ENCODE measurements at regions not wholly inside any gene's neighbourhood (a gene's known extent, or its start where the extent isn't known, plus 50 kb on each side); places are given as distances from the start of the nearest gene placed in this dataset.
A peak's percentile ranks its signal among the peaks of the same experiment; 100 is the strongest.
"Not testable (repeated sequence)": the region's sequence is repeated elsewhere in the genome, so short reads cannot be mapped to it uniquely, and the experiment has no call there.

DNA sequence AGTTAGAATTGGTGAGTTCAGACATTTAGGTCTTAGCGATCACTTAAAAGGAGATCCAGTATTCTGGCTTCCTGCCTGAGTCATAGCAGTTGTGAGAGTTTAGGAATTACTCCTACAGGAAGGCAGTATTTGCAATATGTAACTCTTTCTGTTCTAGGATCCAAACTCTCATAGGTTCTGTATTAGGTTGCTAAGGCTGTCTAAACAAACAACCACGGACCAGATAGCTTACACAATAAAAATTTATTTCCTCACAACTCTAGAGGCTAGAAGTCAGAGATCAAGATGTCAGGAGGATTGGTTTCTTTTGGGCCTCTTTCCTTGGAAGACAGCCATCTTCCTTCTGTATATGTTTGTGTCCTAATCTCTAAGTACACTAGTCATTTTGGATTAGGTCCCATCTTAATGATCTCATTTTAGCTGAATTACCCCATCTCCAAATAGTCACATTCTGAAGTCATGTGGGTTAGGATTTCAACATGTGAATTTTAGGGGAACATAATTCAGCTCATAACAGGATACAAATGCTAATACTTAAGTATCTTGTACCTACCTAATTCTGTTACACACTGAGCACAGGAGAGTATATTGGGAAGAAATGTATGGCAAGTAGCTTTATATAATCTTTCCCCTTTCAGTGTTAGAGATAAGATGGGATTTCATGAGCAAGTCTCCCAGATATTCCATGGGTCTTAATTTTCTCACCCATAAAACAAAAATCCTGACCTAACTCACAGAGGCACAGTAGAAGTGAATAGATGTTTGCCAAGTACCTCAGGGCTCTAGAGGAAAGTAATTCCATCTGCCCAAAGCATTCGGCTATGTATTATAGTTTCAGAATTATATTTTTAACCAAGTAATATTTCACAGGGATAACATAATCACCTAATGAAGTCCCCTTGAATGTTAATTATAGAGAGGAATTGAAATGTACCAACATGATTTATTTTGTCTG lies 144.4 kb downstream of the PTBP2 start:
- DNase-seq (ENCODE audit: low spot score): peak; percentile 25

GRCh38 chr1:96872757-96873156 lies 151.2 kb downstream of the PTBP2 start:
- DNase-seq (ENCODE audit: low spot score): no peak

DNA sequence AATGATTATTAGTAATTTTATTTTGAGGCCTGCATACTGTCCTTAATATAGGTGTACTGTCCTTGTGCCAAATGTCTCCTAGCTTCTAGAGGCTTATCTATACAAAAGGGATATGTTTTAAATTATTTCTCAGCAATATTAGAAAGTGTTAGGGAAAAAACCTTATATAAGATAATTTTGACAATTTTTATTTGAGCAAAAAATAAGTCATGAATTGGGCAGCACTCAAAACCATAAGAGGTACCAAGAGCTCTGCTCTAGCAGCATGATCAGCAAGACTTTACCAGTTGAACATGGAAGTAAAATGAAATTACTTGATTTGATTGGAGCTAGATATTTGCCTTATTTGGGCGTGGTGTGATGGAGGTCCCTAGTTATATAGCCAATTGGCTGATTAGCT lies 157.1 kb downstream of the PTBP2 start:
- DNase-seq (ENCODE audit: low spot score): no peak

GRCh38 chr1:96880626-96881025 lies 159.0 kb downstream of the PTBP2 start:
- DNase-seq (ENCODE audit: low spot score): no peak

GRCh38 chr1:96882096-96882495 lies 160.5 kb downstream of the PTBP2 start:
- no peak for DNase-seq (ENCODE audit: low spot score)

DNA sequence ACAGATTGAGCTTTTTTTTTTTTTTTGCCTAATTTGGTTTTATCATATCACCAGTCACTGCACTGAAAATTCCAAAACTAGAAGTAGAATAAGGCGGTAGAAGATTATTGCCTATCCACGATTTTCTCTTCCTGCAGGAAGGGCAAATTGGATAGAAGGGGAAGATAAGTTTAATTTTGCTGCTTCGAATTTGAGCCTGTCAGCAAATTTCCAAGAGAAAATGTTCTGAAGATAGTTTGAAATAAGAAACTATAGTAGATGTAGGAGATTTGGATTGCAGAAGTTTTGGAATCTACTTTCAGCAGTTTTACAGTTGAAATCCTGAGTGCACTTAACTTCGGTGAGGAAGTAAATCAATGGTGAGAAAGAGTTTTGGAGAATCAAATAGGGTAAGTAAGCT lies 164.9 kb downstream of the PTBP2 start:
- no peak for DNase-seq (ENCODE audit: low spot score)

- DNase-seq (ENCODE audit: low spot score): no peak
These were observed 165.9 kb downstream of the PTBP2 start for GRCh38 chr1:96887501-96887900.

DNA sequence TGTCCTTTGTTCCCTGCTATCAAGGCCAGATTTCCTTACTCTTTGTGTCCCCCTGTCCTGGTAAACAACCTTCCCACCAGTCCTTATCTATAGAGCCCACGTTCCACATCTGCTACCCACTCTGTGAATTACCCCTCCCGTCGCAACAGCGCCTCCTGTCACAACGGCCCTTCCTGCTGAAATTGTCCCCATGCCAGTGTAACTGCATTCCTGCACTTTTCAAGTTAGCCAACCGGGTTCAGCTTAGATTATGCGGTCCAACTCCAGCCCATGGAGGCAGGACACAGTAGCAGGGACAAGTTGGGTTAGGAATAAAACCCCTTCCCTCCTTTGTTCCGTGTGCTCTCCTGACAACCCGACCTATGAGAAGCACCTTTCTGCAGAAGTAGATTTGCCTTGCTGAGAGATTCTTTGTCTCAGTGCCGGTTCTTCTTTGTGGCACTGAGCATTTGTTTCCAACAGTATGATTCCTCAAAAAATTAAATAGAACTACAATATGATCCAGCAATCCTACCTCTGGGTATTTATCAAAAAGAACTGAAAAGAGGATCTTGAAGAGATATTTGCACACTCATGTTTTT lies 180.3 kb downstream of the PTBP2 start:
- DNase-seq (ENCODE audit: low spot score): no peak

GRCh38 chr1:96912248-96912647 lies 190.7 kb downstream of the PTBP2 start:
- no peak for DNase-seq (ENCODE audit: low spot score)

GRCh38 chr1:96915701-96916100 lies 194.1 kb downstream of the PTBP2 start:
- not testable (repeated sequence) for DNase-seq (ENCODE audit: low spot score)

GRCh38 chr1:96918406-96918805 lies 196.8 kb downstream of the PTBP2 start:
- no peak for DNase-seq (ENCODE audit: low spot score)

- DNase-seq (ENCODE audit: low spot score): no peak
These were observed 200.6 kb downstream of the PTBP2 start for GRCh38 chr1:96922181-96922580.

GRCh38 chr1:96923753-96924152 lies 202.2 kb downstream of the PTBP2 start:
- DNase-seq (ENCODE audit: low spot score): no peak

DNA sequence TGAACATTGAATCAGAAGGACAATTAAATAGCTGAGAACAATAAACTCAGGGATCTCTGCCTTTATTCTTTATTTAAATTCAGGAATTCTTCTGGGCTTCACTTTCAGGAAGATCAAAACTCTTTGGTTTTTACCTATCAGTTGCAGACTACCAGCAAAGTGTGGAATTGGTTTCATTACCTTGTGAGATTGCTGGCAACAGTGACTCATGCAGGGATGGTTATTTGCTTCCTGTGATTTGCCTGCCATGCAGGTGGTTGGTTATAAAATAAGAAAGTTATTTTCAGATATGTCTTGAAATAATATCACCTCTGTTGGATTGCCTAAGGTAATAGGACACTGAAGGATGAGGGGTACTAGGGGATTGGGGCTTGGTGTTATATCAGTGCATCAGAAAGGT lies 204.6 kb downstream of the PTBP2 start:
- DNase-seq (ENCODE audit: low spot score): no peak

- DNase-seq (ENCODE audit: low spot score): no peak
These were observed 205.5 kb downstream of the PTBP2 start for GRCh38 chr1:96927125-96927524.

DNA sequence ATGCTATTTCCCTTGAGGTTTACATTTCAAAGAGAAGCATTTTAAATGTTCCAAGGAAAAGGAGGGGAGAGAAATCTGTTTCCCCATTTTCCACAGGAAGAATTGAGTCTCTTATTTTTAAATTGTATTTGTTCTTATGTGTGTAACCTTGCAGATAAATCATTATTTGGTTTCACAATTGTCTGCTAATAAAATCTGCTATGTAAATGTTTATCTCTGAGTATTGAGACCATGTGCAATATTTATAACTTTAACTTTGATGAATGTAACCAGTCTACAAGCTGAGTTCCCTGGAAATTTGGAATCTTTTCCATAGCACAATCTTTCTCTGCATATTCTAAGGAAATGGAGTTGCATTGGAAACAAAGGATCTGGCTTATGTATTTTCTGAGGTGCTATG lies 209.6 kb downstream of the PTBP2 start:
- no peak for DNase-seq (ENCODE audit: low spot score)

- no peak for DNase-seq (ENCODE audit: low spot score)
These were observed 212.7 kb downstream of the PTBP2 start for GRCh38 chr1:96934282-96934681.

- DNase-seq (ENCODE audit: low spot score): no peak
These were observed 223.0 kb downstream of the PTBP2 start for GRCh38 chr1:96944432-96945092.

GRCh38 chr1:96945509-96946084 lies 224.0 kb downstream of the PTBP2 start:
- no peak for DNase-seq (ENCODE audit: low spot score)

- DNase-seq (ENCODE audit: low spot score): no peak
These were observed 233.9 kb downstream of the PTBP2 start for GRCh38 chr1:96955307-96956012.

GRCh38 chr1:96962216-96962615 lies 240.6 kb downstream of the PTBP2 start:
- no peak for DNase-seq (ENCODE audit: low spot score)

- no peak for DNase-seq (ENCODE audit: low spot score)
These were observed 241.2 kb downstream of the PTBP2 start for GRCh38 chr1:96962751-96963211.
